WERI-Rb-1 (cell line): ENCODE measurements at regions not wholly inside any gene's neighbourhood (a gene's known extent, or its start where the extent isn't known, plus 50 kb on each side); places are given as distances from the start of the nearest gene placed in this dataset.

Experiments
- DNase-seq: peaks from one replicate; pipeline ENCODE4 v3.0.0-alpha.2; 2020
- H3K27ac ChIP-seq: fragments of 250-450 bp; sonication (Bioruptor Pico); 2 replicates; pipeline ENCODE4 v1.5.1; 2020; ENCODE audit warnings: mild to moderate bottlenecking, moderate library complexity
- H3K27me3 ChIP-seq: fragments of 250-450 bp; sonication (Bioruptor Pico); 2 replicates; pipeline ENCODE4 v1.5.1; 2021; ENCODE audit warnings: mild to moderate bottlenecking, low read depth, moderate library complexity; ENCODE audit not compliant: insufficient read depth, severe bottlenecking
- H3K36me3 ChIP-seq: fragments of 250-450 bp; sonication (Bioruptor Pico); 2 replicates; pipeline ENCODE4 v1.5.1; 2020; ENCODE audit warnings: mild to moderate bottlenecking, moderate library complexity
- H3K4me3 ChIP-seq: 2 replicates; pipeline ENCODE4 v1.5.1; 2011; ENCODE audit warnings: low read depth, mild to moderate bottlenecking, control low read depth, low read length
- H3K9me3 ChIP-seq: fragments of 250-450 bp; sonication (Bioruptor Pico); 2 replicates; pipeline ENCODE4 v1.5.1; 2021; ENCODE audit warnings: mild to moderate bottlenecking, moderate library complexity; ENCODE audit not compliant: severe bottlenecking
- CTCF ChIP-seq: IDR thresholded peaks from 2 replicates; pipeline ENCODE4 v1.5.1; 2011; ENCODE audit warnings: low read depth, mild to moderate bottlenecking, control low read depth, inconsistent platforms, low read length

- H3K9me3 ChIP-seq, result no peaks in the 10 kb centered on the region
- peak; percentile 16 for DNase-seq
- no peaks in the 10 kb centered on the region for H3K27me3 ChIP-seq
- no peaks in the 10 kb centered on the region for H3K36me3 ChIP-seq
- no peak for TF ChIP-seq CTCF
- no peak overlapping the region for H3K4me3 ChIP-seq
- H3K27ac ChIP-seq, result no peak overlapping the region
Observed at GRCh38 chr10:107576746-107577145, 412.2 kb upstream of the SORCS1 start.

- H3K36me3 ChIP-seq, result no peaks in the 10 kb centered on the region
- no peak for DNase-seq
- H3K27ac ChIP-seq, result no peak overlapping the region
- no peak overlapping the region for H3K4me3 ChIP-seq
- no peak for TF ChIP-seq CTCF
- H3K9me3 ChIP-seq, result no peaks in the 10 kb centered on the region
- H3K27me3 ChIP-seq, result no peaks in the 10 kb centered on the region
Observed at GRCh38 chr10:107565014-107565413, 400.5 kb upstream of the SORCS1 start.

GRCh38 chr10:107561136-107561650, 396.7 kb upstream of the SORCS1 start:
- no peak overlapping the region for H3K27ac ChIP-seq
- no peaks in the 10 kb centered on the region for H3K36me3 ChIP-seq
- H3K9me3 ChIP-seq, result no peaks in the 10 kb centered on the region
- no peaks in the 10 kb centered on the region for H3K27me3 ChIP-seq
- H3K4me3 ChIP-seq, result no peak overlapping the region
- DNase-seq, result no peak
- no peak for TF ChIP-seq CTCF

GRCh38 chr10:107557916-107558315, 393.4 kb upstream of the SORCS1 start:
- no peaks in the 10 kb centered on the region for H3K9me3 ChIP-seq
- H3K27me3 ChIP-seq, result no peaks in the 10 kb centered on the region
- DNase-seq, result no peak
- no peak for TF ChIP-seq CTCF
- H3K36me3 ChIP-seq, result no peaks in the 10 kb centered on the region
- no peak overlapping the region for H3K4me3 ChIP-seq
- no peak overlapping the region for H3K27ac ChIP-seq

- Histone ChIP-seq H3K27me3 (no peaks in the 10 kb centered on the region), H3K9me3 (no peaks in the 10 kb centered on the region), H3K27ac (no peak overlapping the region), H3K36me3 (no peaks in the 10 kb centered on the region), H3K4me3 (no peak overlapping the region)
- no peak for TF ChIP-seq CTCF
- no peak for DNase-seq
Observed at GRCh38 chr10:107554333-107554732, 389.8 kb upstream of the SORCS1 start.

- no peak overlapping the region for H3K27ac ChIP-seq
- no peak for DNase-seq
- H3K4me3 ChIP-seq, result no peak overlapping the region
- H3K27me3 ChIP-seq, result no peaks in the 10 kb centered on the region
- TF ChIP-seq CTCF, result no peak
- no peaks in the 10 kb centered on the region for H3K9me3 ChIP-seq
- no peaks in the 10 kb centered on the region for H3K36me3 ChIP-seq
Observed at GRCh38 chr10:107553470-107553869, 389.0 kb upstream of the SORCS1 start.
